ENCODE measurements at regions not wholly inside any gene's neighbourhood (a gene's known extent, or its start where the extent isn't known, plus 50 kb on each side); places are given as distances from the start of the nearest gene placed in this dataset.

DNA sequence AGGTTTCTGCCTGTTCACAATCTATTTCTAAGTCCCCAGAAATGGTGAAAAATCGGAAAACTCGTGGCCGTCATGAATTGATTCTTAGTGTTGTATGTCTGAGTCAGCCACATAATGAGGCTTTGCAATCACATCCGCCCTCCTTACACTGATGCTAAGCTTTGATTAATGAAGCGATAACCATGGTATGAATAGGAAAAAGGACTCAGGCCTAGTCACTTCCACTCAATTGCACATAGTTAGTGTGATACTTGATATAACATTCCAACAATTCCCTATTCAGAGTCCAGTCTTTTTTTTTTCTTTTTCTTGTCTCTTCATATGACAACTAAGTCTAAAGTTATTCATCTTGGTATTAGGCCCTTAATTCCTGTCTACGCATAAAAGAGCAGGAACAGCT is 1231.0 kb downstream of the VRK1 start:
- no peak overlapping the region for H2AFZ ChIP-seq (ENCODE audit: low read length)
- DNase-seq (ENCODE audit: low spot score): no peak
- no peak overlapping the region for H3K4me3 ChIP-seq (ENCODE audit: low read length in 2 of 2)
- WGBS, 2 donors (ENCODE audit: extremely low coverage in 2 of 2, insufficient read length in 2 of 2, insufficient replicate concordance in 1 of 2): no CpG with 5 or more reads among the region's 6 CpGs
- no peak overlapping the region for H3K4ac ChIP-seq (ENCODE audit: low read length)
- no peak overlapping the region for H2BK5ac ChIP-seq (ENCODE audit: low read length)
- no peak overlapping the region for H3K4me2 ChIP-seq (ENCODE audit: insufficient read depth, low read length, poor library complexity, severe bottlenecking)
- H3K4me1 ChIP-seq (ENCODE audit: control insufficient read depth in 2 of 2, insufficient read depth in 1 of 2, low read depth in 1 of 2, low read length in 2 of 2): peaks cover 0 to 3% of the 10 kb centered on the region in 2 donors
- H3K14ac ChIP-seq (ENCODE audit: low read length): no peak overlapping the region
- H2BK12ac ChIP-seq (ENCODE audit: low read length): no peak overlapping the region
- no peak overlapping the region for H4K8ac ChIP-seq (ENCODE audit: low read depth, low read length)
- no peak overlapping the region for H3K18ac ChIP-seq (ENCODE audit: low read length)
- no peaks in the 10 kb centered on the region for H3K27me3 ChIP-seq (ENCODE audit: control insufficient read depth in 3 of 3, insufficient read depth in 3 of 3, low read depth in 1 of 3, low read length in 3 of 3)
- H3K27ac ChIP-seq (replicated peaks; ENCODE audit: low read length): no peak overlapping the region
- peaks cover 0 to 3% of the 10 kb centered on the region in 2 donors for H3K9me3 ChIP-seq (replicated peaks in 1 of 2; ENCODE audit: control insufficient read depth in 2 of 2, insufficient read depth in 1 of 2, low read depth in 1 of 2, low read length in 2 of 2)
- H3K79me1 ChIP-seq (ENCODE audit: low read depth, low read length): no peaks in the 10 kb centered on the region
- H3K23ac ChIP-seq (ENCODE audit: low read depth, low read length, poor library complexity): no peak overlapping the region
- no peak overlapping the region for H3K9ac ChIP-seq (ENCODE audit: low read depth, low read length, poor library complexity)
- no peak overlapping the region for H2BK120ac ChIP-seq (ENCODE audit: low read depth, low read length)
- no peaks in the 10 kb centered on the region for H3K36me3 ChIP-seq (replicated peaks in 1 of 2; ENCODE audit: control insufficient read depth in 2 of 2, insufficient read depth in 2 of 2, low read length in 2 of 2)
- no peak overlapping the region for H2AK5ac ChIP-seq (ENCODE audit: low read depth, low read length)
- H2BK15ac ChIP-seq (ENCODE audit: low read length): no peak overlapping the region
- H4K91ac ChIP-seq (ENCODE audit: low read depth, low read length, poor library complexity): no peak overlapping the region

- Histone ChIP-seq H3K4me3 (ENCODE audit: low read length in 2 of 2) (no peak overlapping the region), H4K91ac (ENCODE audit: low read depth, low read length, poor library complexity) (no peak overlapping the region), H2BK15ac (ENCODE audit: low read length) (no peak overlapping the region), H3K9me3 (replicated peaks in 1 of 2; ENCODE audit: control insufficient read depth in 2 of 2, insufficient read depth in 1 of 2, low read depth in 1 of 2, low read length in 2 of 2) (no peaks in the 10 kb centered on the region), H3K27me3 (ENCODE audit: control insufficient read depth in 3 of 3, insufficient read depth in 3 of 3, low read depth in 1 of 3, low read length in 3 of 3) (no peaks in the 10 kb centered on the region), H3K4me1 (ENCODE audit: control insufficient read depth in 2 of 2, insufficient read depth in 1 of 2, low read depth in 1 of 2, low read length in 2 of 2) (no peaks in the 10 kb centered on the region), H2BK12ac (ENCODE audit: low read length) (no peak overlapping the region), H3K9ac (ENCODE audit: low read depth, low read length, poor library complexity) (no peak overlapping the region), H3K23ac (ENCODE audit: low read depth, low read length, poor library complexity) (no peak overlapping the region), H3K27ac (replicated peaks; ENCODE audit: low read length) (no peak overlapping the region), H2AFZ (ENCODE audit: low read length) (no peak overlapping the region), H3K4me2 (ENCODE audit: insufficient read depth, low read length, poor library complexity, severe bottlenecking) (no peak overlapping the region), H2AK5ac (ENCODE audit: low read depth, low read length) (no peak overlapping the region), H2BK120ac (ENCODE audit: low read depth, low read length) (no peak overlapping the region), H4K8ac (ENCODE audit: low read depth, low read length) (no peak overlapping the region), H3K14ac (ENCODE audit: low read length) (no peak overlapping the region), H3K4ac (ENCODE audit: low read length) (no peak overlapping the region), H3K36me3 (replicated peaks in 1 of 2; ENCODE audit: control insufficient read depth in 2 of 2, insufficient read depth in 2 of 2, low read length in 2 of 2) (no peaks in the 10 kb centered on the region), H3K79me1 (ENCODE audit: low read depth, low read length) (no peaks in the 10 kb centered on the region), H2BK5ac (ENCODE audit: low read length) (no peak overlapping the region), H3K18ac (ENCODE audit: low read length) (no peak overlapping the region)
- no peak for DNase-seq (ENCODE audit: low spot score)
- no CpG with 5 or more reads among the region's 4 CpGs for WGBS, 2 donors (ENCODE audit: extremely low coverage in 2 of 2, insufficient read length in 2 of 2, insufficient replicate concordance in 1 of 2)
These were observed 1236.6 kb downstream of the BCL11B start for GRCh38 chr14:98035396-98035795.

- Histone ChIP-seq H2BK120ac (ENCODE audit: low read depth, low read length) (no peak overlapping the region), H4K91ac (ENCODE audit: low read depth, low read length, poor library complexity) (no peak overlapping the region), H3K79me1 (ENCODE audit: low read depth, low read length) (no peaks in the 10 kb centered on the region), H2BK15ac (ENCODE audit: low read length) (no peak overlapping the region), H3K9ac (ENCODE audit: low read depth, low read length, poor library complexity) (no peak overlapping the region), H3K23ac (ENCODE audit: low read depth, low read length, poor library complexity) (no peak overlapping the region), H3K27me3 (ENCODE audit: control insufficient read depth in 3 of 3, insufficient read depth in 3 of 3, low read depth in 1 of 3, low read length in 3 of 3) (no peaks in the 10 kb centered on the region), H3K4me2 (ENCODE audit: insufficient read depth, low read length, poor library complexity, severe bottlenecking) (no peak overlapping the region), H4K8ac (ENCODE audit: low read depth, low read length) (no peak overlapping the region), H3K14ac (ENCODE audit: low read length) (no peak overlapping the region), H2AK5ac (ENCODE audit: low read depth, low read length) (no peak overlapping the region), H2BK5ac (ENCODE audit: low read length) (no peak overlapping the region), H3K36me3 (replicated peaks in 1 of 2; ENCODE audit: control insufficient read depth in 2 of 2, insufficient read depth in 2 of 2, low read length in 2 of 2) (no peaks in the 10 kb centered on the region), H3K4me3 (ENCODE audit: low read length in 2 of 2) (no peak overlapping the region), H3K9me3 (replicated peaks in 1 of 2; ENCODE audit: control insufficient read depth in 2 of 2, insufficient read depth in 1 of 2, low read depth in 1 of 2, low read length in 2 of 2) (no peaks in the 10 kb centered on the region), H3K4me1 (ENCODE audit: control insufficient read depth in 2 of 2, insufficient read depth in 1 of 2, low read depth in 1 of 2, low read length in 2 of 2) (no peaks in the 10 kb centered on the region), H3K18ac (ENCODE audit: low read length) (no peak overlapping the region), H3K4ac (ENCODE audit: low read length) (no peak overlapping the region), H3K27ac (replicated peaks; ENCODE audit: low read length) (no peak overlapping the region), H2BK12ac (ENCODE audit: low read length) (no peak overlapping the region), H2AFZ (ENCODE audit: low read length) (no peak overlapping the region)
- WGBS, 2 donors (ENCODE audit: extremely low coverage in 2 of 2, insufficient read length in 2 of 2, insufficient replicate concordance in 1 of 2): no CpG with 5 or more reads among the region's 7 CpGs
- no peak for DNase-seq (ENCODE audit: low spot score)
These were observed 1234.2 kb downstream of the BCL11B start for GRCh38 chr14:98037831-98038230.

- Histone ChIP-seq H2AFZ (ENCODE audit: low read length) (no peak overlapping the region), H2AK5ac (ENCODE audit: low read depth, low read length) (no peak overlapping the region), H3K36me3 (replicated peaks in 1 of 2; ENCODE audit: control insufficient read depth in 2 of 2, insufficient read depth in 2 of 2, low read length in 2 of 2) (no peaks in the 10 kb centered on the region), H2BK15ac (ENCODE audit: low read length) (no peak overlapping the region), H3K18ac (ENCODE audit: low read length) (no peak overlapping the region), H3K23ac (ENCODE audit: low read depth, low read length, poor library complexity) (no peak overlapping the region), H3K27ac (replicated peaks; ENCODE audit: low read length) (no peak overlapping the region), H3K4ac (ENCODE audit: low read length) (no peak overlapping the region), H3K27me3 (ENCODE audit: control insufficient read depth in 3 of 3, insufficient read depth in 3 of 3, low read depth in 1 of 3, low read length in 3 of 3) (no peaks in the 10 kb centered on the region), H2BK5ac (ENCODE audit: low read length) (no peak overlapping the region), H3K9ac (ENCODE audit: low read depth, low read length, poor library complexity) (no peak overlapping the region), H4K91ac (ENCODE audit: low read depth, low read length, poor library complexity) (no peak overlapping the region), H3K79me1 (ENCODE audit: low read depth, low read length) (no peaks in the 10 kb centered on the region), H2BK120ac (ENCODE audit: low read depth, low read length) (no peak overlapping the region), H3K4me1 (ENCODE audit: control insufficient read depth in 2 of 2, insufficient read depth in 1 of 2, low read depth in 1 of 2, low read length in 2 of 2) (no peaks in the 10 kb centered on the region), H2BK12ac (ENCODE audit: low read length) (no peak overlapping the region), H3K9me3 (replicated peaks in 1 of 2; ENCODE audit: control insufficient read depth in 2 of 2, insufficient read depth in 1 of 2, low read depth in 1 of 2, low read length in 2 of 2) (no peaks in the 10 kb centered on the region), H3K14ac (ENCODE audit: low read length) (no peak overlapping the region), H3K4me2 (ENCODE audit: insufficient read depth, low read length, poor library complexity, severe bottlenecking) (no peak overlapping the region), H3K4me3 (ENCODE audit: low read length in 2 of 2) (no peak overlapping the region), H4K8ac (ENCODE audit: low read depth, low read length) (no peak overlapping the region)
- no peak for DNase-seq (ENCODE audit: low spot score)
- WGBS, 2 donors (ENCODE audit: extremely low coverage in 2 of 2, insufficient read length in 2 of 2, insufficient replicate concordance in 1 of 2): no CpG with 5 or more reads among the region's 5 CpGs
These were observed 1215.1 kb downstream of the BCL11B start for GRCh38 chr14:98056946-98057345.
